ENCODE measurements at regions not wholly inside any gene's neighbourhood (a gene's known extent, or its start where the extent isn't known, plus 50 kb on each side); places are given as distances from the start of the nearest gene placed in this dataset.
A peak's percentile ranks its signal among the peaks of the same experiment; 100 is the strongest.

DNA sequence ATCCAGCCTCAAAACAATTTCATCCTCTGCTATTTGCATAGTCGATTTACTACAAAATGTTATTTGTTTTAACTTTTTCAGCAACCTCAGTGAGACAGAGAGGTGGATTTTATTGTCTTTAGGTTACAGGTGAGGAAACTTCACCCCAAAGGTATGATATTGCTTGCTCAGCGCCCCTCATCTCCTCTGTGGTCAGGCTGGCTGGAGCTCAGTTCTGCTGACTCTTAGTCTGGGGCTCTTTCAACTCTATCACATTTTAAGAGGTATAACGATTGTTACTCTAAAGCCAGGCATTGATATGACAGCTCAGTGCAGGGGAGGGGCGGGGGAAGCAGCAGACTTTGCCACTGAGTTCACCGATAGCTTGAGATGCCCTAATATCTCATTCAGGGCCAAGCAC, 103.0 kb upstream of the DPH6 start:
- Histone ChIP-seq H3K36me3 (no peaks in the 10 kb centered on the region), H3K27me3 (no peaks in the 10 kb centered on the region), H3K27ac (no peak overlapping the region), H3K9me3 (no peaks in the 10 kb centered on the region), H3K4me1 (no peaks in the 10 kb centered on the region), H3K4me3 (no peak overlapping the region)
- in situ Hi-C loops (cut with MboI; ENCODE audit: low sequenced_read_pairs in 4 of 4) = no loop called here
- ATAC-seq = no peak
- TF ChIP-seq POLR2A (IDR thresholded peaks at IDR 0.05) = no peak
- TF ChIP-seq, protein P1, sequence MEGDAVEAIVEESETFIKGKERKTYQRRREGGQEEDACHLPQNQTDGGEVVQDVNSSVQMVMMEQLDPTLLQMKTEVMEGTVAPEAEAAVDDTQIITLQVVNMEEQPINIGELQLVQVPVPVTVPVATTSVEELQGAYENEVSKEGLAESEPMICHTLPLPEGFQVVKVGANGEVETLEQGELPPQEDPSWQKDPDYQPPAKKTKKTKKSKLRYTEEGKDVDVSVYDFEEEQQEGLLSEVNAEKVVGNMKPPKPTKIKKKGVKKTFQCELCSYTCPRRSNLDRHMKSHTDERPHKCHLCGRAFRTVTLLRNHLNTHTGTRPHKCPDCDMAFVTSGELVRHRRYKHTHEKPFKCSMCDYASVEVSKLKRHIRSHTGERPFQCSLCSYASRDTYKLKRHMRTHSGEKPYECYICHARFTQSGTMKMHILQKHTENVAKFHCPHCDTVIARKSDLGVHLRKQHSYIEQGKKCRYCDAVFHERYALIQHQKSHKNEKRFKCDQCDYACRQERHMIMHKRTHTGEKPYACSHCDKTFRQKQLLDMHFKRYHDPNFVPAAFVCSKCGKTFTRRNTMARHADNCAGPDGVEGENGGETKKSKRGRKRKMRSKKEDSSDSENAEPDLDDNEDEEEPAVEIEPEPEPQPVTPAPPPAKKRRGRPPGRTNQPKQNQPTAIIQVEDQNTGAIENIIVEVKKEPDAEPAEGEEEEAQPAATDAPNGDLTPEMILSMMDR (IDR thresholded peaks at IDR 0.05 in 4 of 5, conservative IDR thresholded peaks at IDR 0.05 in 1 of 5) = no peak
- intact Hi-C loops (cut with DNase I; ENCODE audit: low total_unique reads) = no loop called here
- no peak for DNase-seq

DNA sequence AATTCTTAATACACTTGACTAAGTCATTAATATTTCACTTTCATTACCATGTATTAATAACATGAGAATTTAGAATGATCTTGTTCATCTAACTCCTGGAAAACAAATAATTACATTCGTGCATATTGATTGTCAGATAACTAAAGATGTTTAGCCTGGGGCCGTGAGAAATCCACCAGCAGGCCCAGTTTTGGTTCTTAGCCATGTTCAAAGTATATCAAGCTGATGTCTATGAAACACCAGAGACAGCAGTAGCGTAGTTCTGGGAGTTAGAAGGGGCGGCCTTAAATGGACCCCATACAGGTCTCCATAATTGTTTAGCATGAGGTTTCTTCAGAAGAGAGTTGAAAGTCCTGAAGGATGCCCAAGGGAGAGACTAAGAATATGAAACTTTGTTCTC, 103.6 kb upstream of the DPH6 start:
- no peaks in the 10 kb centered on the region for H3K36me3 ChIP-seq
- ATAC-seq = no peak
- no peak overlapping the region for H3K4me3 ChIP-seq
- no peaks in the 10 kb centered on the region for H3K9me3 ChIP-seq
- H3K4me1 ChIP-seq = no peaks in the 10 kb centered on the region
- TF ChIP-seq, protein P1 (IDR thresholded peaks at IDR 0.05 in 4 of 5, conservative IDR thresholded peaks at IDR 0.05 in 1 of 5) = no peak
- no peak for TF ChIP-seq POLR2A (IDR thresholded peaks at IDR 0.05)
- no peaks in the 10 kb centered on the region for H3K27me3 ChIP-seq
- in situ Hi-C loops (cut with MboI; ENCODE audit: low sequenced_read_pairs in 4 of 4) (no loop called here), intact Hi-C loops (cut with DNase I; ENCODE audit: low total_unique reads) (no loop called here)
- H3K27ac ChIP-seq = no peak overlapping the region
- no peak for DNase-seq

DNA sequence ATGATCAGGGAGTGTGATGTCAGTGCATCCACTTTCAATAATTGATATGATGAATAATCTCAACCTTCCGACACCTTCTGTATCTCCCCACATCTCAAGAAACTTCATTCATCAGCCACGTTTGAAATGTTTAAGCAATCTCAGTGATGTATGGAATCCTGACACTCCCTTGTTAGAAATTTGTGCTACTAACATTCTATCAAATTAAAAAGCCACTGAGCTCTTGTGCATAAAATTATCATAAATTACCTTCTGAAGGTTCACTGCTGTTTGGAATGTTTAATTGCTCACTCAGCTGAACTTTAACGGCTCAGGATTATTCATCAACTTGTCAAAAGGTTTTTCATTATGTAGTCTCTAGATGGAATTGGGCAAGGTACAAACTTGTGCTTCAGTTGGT, 108.4 kb upstream of the DPH6 start:
- TF ChIP-seq, protein P1 (IDR thresholded peaks at IDR 0.05 in 4 of 5, conservative IDR thresholded peaks at IDR 0.05 in 1 of 5) = no peak
- no peak for TF ChIP-seq POLR2A (IDR thresholded peaks at IDR 0.05)
- Histone ChIP-seq H3K4me3 (no peak overlapping the region), H3K9me3 (no peaks in the 10 kb centered on the region), H3K27ac (no peak overlapping the region), H3K27me3 (no peaks in the 10 kb centered on the region), H3K36me3 (no peaks in the 10 kb centered on the region), H3K4me1 (no peaks in the 10 kb centered on the region)
- intact Hi-C loops (cut with DNase I; ENCODE audit: low total_unique reads) (no loop called here), in situ Hi-C loops (cut with MboI; ENCODE audit: low sequenced_read_pairs in 4 of 4) (no loop called here)
- ATAC-seq (no peak), DNase-seq (no peak)

DNA sequence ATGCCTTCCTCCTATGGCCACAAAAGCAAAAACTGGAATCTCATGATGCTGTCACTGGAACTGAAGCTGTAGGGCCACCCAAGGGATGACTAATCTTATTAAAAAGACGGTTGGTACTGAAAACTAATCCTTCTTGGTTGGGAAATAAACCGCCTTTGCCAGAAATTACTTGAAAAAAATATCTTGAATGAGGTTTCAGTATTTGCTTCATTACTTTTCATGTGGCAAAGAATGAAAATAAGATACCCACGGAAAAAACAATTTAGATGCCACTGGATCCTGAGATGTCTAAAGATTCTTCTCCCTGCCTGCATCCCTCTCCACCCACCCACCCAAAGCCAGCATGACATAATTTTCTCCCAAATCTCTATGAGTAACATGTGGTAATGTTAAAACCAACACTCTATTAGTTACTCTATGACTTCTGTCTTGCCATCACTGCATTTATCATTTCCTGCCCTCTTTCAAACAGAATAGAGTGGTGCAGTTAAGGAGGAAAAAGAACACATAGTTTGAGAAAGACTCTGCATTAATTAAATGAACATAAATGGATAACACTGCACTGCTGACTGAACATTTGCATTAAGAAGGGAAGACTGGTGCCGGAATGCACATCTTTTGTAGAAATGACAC, 111.8 kb upstream of the DPH6 start:
- no peak overlapping the region for H3K4me3 ChIP-seq
- intact Hi-C loops (cut with DNase I; ENCODE audit: low total_unique reads) (no loop called here), in situ Hi-C loops (cut with MboI; ENCODE audit: low sequenced_read_pairs in 4 of 4) (no loop called here)
- no peaks in the 10 kb centered on the region for H3K9me3 ChIP-seq
- H3K4me1 ChIP-seq = no peaks in the 10 kb centered on the region
- DNase-seq (no peak), ATAC-seq (peak in 1 of 2 donors; percentile 33)
- no peak overlapping the region for H3K27ac ChIP-seq
- no peaks in the 10 kb centered on the region for H3K27me3 ChIP-seq
- H3K36me3 ChIP-seq = no peaks in the 10 kb centered on the region
- TF ChIP-seq, protein P1 (IDR thresholded peaks at IDR 0.05 in 4 of 5, conservative IDR thresholded peaks at IDR 0.05 in 1 of 5) = no peak
- TF ChIP-seq POLR2A (IDR thresholded peaks at IDR 0.05) = no peak

DNA sequence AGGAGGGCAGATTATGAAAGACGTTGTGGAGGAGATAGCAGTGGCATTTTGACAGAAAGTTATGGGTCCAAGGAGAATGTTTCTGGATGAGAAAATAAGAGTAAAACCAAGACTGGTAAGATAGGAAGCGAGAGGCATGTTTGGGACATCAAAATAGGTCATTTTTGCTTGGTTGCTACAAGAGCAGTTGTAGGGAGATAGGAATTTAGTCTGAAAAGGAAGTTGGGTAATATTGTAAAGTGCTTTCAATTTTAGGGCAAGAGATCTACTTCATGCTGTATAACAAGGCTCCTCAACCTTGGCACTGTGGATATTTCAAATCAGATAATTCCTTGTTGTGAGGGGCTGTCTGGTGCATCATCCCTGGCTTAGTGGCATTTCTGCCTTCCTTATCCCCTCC, 118.0 kb upstream of the DPH6 start:
- in situ Hi-C loops (cut with MboI; ENCODE audit: low sequenced_read_pairs in 4 of 4) (no loop called here), intact Hi-C loops (cut with DNase I; ENCODE audit: low total_unique reads) (no loop called here)
- Histone ChIP-seq H3K36me3 (no peaks in the 10 kb centered on the region), H3K9me3 (no peaks in the 10 kb centered on the region), H3K4me3 (no peak overlapping the region), H3K27me3 (no peaks in the 10 kb centered on the region), H3K4me1 (peaks cover 8 to 16% of the 10 kb centered on the region in 2 donors), H3K27ac (no peak overlapping the region)
- no peak for DNase-seq
- TF ChIP-seq, protein P1 (IDR thresholded peaks at IDR 0.05 in 4 of 5, conservative IDR thresholded peaks at IDR 0.05 in 1 of 5) = no peak
- no peak for TF ChIP-seq POLR2A (IDR thresholded peaks at IDR 0.05)
- no peak for ATAC-seq
